Fibroblast of lung (primary cell): ENCODE measurements at regions not wholly inside any gene's neighbourhood (a gene's known extent, or its start where the extent isn't known, plus 50 kb on each side); places are given as distances from the start of the nearest gene placed in this dataset.

Source experiments
- DNase-seq, 2 donors: peaks; one replicate each; pipeline versions ENCODE4 v3.0.0 to v3.0.0-alpha.2; 2010; ENCODE audit warnings: low read depth in 2 of 2
- H2AFZ ChIP-seq: 2 replicates; pipeline ENCODE4 v1.5.1; 2012; ENCODE audit warnings: low read length, control low read depth, inconsistent platforms
- H3K27ac ChIP-seq: 2 replicates; pipeline ENCODE4 v1.5.1; 2011; ENCODE audit warnings: low read length, control low read depth; ENCODE audit not compliant: insufficient read depth
- H3K27me3 ChIP-seq: 2 replicates; pipeline ENCODE4 v1.5.1; 2011; ENCODE audit warnings: mild to moderate bottlenecking, low read length; ENCODE audit not compliant: control insufficient read depth, insufficient read depth
- H3K36me3 ChIP-seq: 2 replicates; pipeline ENCODE4 v1.5.1; 2011; ENCODE audit warnings: low read length; ENCODE audit not compliant: control insufficient read depth, insufficient read depth
- H3K4me1 ChIP-seq: 2 replicates; pipeline ENCODE4 v1.5.1; 2011; ENCODE audit warnings: low read length; ENCODE audit not compliant: control insufficient read depth, insufficient read depth; ENCODE audit errors: extremely low read depth
- H3K4me2 ChIP-seq: 2 replicates; pipeline ENCODE4 v1.5.1; 2011; ENCODE audit warnings: low read length, control low read depth; ENCODE audit not compliant: insufficient read depth; ENCODE audit errors: extremely low read depth
- H3K4me3 ChIP-seq, 4 experiments: fragments of 200-600 bp in 1 of 4; sonication (generic) in 1 of 4; replicated peaks in 1 of 4; 2 replicates each; pipeline ENCODE4 v1.5.1; 2011 to 2016; ENCODE audit warnings: low read length in 4 of 4, low read depth in 3 of 4, mild to moderate bottlenecking in 3 of 4, control low read depth in 2 of 4, inconsistent platforms in 1 of 4, mixed read lengths in 1 of 4; ENCODE audit not compliant: insufficient read depth in 1 of 4; ENCODE audit errors: control extremely low read depth in 1 of 4
- H3K79me2 ChIP-seq: 2 replicates; pipeline ENCODE4 v1.5.1; 2012; ENCODE audit warnings: mild to moderate bottlenecking, low read length, inconsistent platforms; ENCODE audit not compliant: control insufficient read depth, insufficient read depth
- H3K9ac ChIP-seq: 2 replicates; pipeline ENCODE4 v1.5.1; 2011; ENCODE audit warnings: mild to moderate bottlenecking, low read length, control low read depth; ENCODE audit not compliant: insufficient read depth
- H3K9me3 ChIP-seq: 2 replicates; pipeline ENCODE4 v1.5.1; 2012; ENCODE audit warnings: low read depth, low read length; ENCODE audit not compliant: control insufficient read depth, insufficient read depth
- H4K20me1 ChIP-seq: 2 replicates; pipeline ENCODE4 v1.5.1; 2011; ENCODE audit warnings: low read length; ENCODE audit not compliant: control insufficient read depth, insufficient read depth; ENCODE audit errors: extremely low read depth
- EZH2 ChIP-seq: IDR thresholded peaks from 2 replicates; pipeline ENCODE4 v1.5.1; 2012; ENCODE audit warnings: low read length, control low read depth, mild to moderate bottlenecking; ENCODE audit errors: missing control alignments
- TF ChIP-seq, protein P1 (sequence below), 2 donors: IDR thresholded peaks in 1 of 2; conservative IDR thresholded peaks in 1 of 2; 1 replicate in 1 of 2; 2 replicates in 1 of 2; pipeline ENCODE4 v1.5.1; 2011 to 2012; ENCODE audit warnings: low read length in 2 of 2, control low read depth in 1 of 2, inconsistent platforms in 1 of 2, low read depth in 1 of 2, mild to moderate bottlenecking in 1 of 2

DNA sequence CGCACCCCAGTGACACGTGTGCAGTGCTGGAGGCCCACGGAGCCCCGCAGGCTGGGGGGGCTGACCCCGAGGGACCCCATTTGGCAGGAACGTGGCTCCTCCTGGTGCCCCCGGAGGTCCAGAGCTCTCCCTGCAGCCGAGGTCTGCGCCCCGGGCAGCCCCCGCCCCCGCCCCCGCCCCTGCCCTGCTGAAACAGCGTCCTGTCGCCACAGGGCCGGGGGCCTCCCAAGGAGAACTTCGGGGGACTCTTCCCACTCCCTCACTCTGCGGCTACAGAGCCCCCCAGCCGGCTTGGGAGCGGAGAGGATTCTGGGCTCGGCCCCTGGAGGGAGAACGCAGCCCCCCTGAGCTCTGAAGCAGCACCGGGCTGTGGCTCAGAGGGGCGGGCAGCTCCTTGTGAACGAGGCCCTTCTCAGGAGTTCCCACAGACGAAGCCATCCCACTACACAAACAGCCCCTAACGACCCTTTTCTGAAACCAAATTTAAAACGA lies 115.2 kb downstream of the DLL1 start:
- H3K4me1 ChIP-seq, result no peaks in the 10 kb centered on the region
- H4K20me1 ChIP-seq, result no peaks in the 10 kb centered on the region
- H2AFZ ChIP-seq, result no peak overlapping the region
- no peak overlapping the region for H3K4me2 ChIP-seq
- no peaks in the 10 kb centered on the region for H3K79me2 ChIP-seq
- no peak for DNase-seq
- no peak overlapping the region for H3K27ac ChIP-seq
- no peak for TF ChIP-seq EZH2
- H3K27me3 ChIP-seq, result no peaks in the 10 kb centered on the region
- no peaks in the 10 kb centered on the region for H3K9me3 ChIP-seq
- no peak overlapping the region for H3K4me3 ChIP-seq
- no peak overlapping the region for H3K9ac ChIP-seq
- no peaks in the 10 kb centered on the region for H3K36me3 ChIP-seq

DNA sequence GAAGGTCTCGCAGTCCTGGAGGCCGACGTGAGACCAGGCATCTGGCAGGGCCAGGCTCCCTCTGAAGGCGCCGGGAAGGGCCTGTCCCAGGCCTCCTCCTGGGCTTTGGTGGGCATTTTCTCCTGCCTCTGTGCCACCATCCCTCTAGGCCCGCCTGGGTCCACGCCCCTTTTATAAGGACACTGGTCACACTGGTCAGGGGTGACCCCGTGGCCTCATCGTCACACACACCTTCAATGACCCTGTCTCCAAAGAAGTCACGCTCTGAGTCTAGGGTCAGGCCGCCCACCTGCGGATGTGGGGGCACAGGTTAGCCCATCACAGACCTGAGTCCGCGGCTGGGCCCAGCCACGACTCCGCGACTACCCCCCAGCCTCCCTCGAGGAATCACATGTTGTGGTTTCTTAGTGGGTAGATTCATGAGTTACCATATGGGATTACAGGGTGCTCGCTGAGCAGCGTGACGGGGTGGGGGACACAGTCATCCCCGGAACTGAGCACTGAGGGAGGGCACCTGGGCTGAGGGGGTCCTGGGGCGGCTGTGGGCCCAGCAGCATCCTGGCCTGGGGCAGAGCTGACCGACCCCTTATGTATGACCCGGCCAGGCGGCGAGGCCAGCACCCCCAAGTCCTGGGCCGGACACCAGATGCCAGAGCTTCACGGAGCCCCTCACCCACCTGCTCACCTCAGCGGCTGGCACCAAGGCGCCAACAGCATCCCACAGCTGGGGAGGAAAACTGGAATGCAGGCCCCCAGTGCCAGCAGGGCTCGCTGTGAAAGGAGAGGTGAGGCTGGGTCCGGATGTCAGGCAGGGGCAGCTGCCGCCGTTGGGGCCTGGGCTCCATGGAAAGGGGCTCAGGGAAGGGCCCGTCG lies 115.9 kb downstream of the DLL1 start:
- no peaks in the 10 kb centered on the region for H3K9me3 ChIP-seq
- no peaks in the 10 kb centered on the region for H4K20me1 ChIP-seq
- no peak for TF ChIP-seq EZH2
- TF ChIP-seq, protein P1, sequence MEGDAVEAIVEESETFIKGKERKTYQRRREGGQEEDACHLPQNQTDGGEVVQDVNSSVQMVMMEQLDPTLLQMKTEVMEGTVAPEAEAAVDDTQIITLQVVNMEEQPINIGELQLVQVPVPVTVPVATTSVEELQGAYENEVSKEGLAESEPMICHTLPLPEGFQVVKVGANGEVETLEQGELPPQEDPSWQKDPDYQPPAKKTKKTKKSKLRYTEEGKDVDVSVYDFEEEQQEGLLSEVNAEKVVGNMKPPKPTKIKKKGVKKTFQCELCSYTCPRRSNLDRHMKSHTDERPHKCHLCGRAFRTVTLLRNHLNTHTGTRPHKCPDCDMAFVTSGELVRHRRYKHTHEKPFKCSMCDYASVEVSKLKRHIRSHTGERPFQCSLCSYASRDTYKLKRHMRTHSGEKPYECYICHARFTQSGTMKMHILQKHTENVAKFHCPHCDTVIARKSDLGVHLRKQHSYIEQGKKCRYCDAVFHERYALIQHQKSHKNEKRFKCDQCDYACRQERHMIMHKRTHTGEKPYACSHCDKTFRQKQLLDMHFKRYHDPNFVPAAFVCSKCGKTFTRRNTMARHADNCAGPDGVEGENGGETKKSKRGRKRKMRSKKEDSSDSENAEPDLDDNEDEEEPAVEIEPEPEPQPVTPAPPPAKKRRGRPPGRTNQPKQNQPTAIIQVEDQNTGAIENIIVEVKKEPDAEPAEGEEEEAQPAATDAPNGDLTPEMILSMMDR (conservative IDR thresholded peaks at IDR 0.05 in 1 of 2, IDR thresholded peaks at IDR 0.05 in 1 of 2; ENCODE audit: low read depth in 1 of 2, low read length in 2 of 2), result no peak
- no peak overlapping the region for H2AFZ ChIP-seq
- H3K4me3 ChIP-seq, result no peak overlapping the region
- H3K9ac ChIP-seq, result no peak overlapping the region
- H3K27ac ChIP-seq, result no peak overlapping the region
- no peaks in the 10 kb centered on the region for H3K4me1 ChIP-seq
- H3K4me2 ChIP-seq, result no peak overlapping the region
- no peak for DNase-seq
- H3K27me3 ChIP-seq, result no peaks in the 10 kb centered on the region
- no peaks in the 10 kb centered on the region for H3K79me2 ChIP-seq
- no peaks in the 10 kb centered on the region for H3K36me3 ChIP-seq

DNA sequence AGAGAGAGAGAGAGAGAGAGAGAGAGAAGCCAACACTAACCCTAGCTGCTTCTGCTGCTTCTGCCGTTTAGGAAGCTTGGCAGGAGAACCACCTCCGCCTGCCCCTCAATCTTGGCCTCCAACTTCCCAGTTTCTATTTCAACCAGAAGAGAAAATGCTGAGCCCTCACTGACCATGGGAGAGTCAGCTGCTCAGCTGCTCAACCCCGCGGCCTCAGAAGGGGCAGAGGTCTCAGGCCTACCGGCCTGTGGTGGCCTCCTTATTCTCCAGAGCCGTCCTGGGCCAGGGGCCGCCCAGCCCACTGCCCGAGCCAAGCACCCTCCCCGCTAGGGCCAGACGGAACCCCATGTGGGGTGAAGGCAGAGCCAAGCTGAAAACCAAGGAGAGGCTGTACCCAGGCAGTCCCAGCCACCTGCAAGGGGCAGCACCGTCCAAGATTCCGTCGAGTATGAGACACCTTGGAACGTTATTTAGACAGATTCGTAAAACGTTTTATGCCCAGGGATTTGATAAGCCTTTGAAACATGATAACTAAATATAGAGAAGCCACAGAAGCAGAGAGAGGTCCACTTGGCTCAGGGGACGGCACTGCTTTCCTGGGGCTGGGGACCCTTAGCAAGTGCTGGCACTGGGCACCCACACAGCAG lies 116.6 kb downstream of the DLL1 start:
- H3K36me3 ChIP-seq, result no peaks in the 10 kb centered on the region
- no peaks in the 10 kb centered on the region for H3K79me2 ChIP-seq
- H3K9me3 ChIP-seq, result no peaks in the 10 kb centered on the region
- H3K4me2 ChIP-seq, result no peak overlapping the region
- no peak for TF ChIP-seq EZH2
- TF ChIP-seq, protein P1 (conservative IDR thresholded peaks at IDR 0.05 in 1 of 2, IDR thresholded peaks at IDR 0.05 in 1 of 2; ENCODE audit: low read depth in 1 of 2, low read length in 2 of 2), result no peak
- no peaks in the 10 kb centered on the region for H3K4me1 ChIP-seq
- no peak overlapping the region for H3K9ac ChIP-seq
- no peak overlapping the region for H3K27ac ChIP-seq
- no peak overlapping the region for H3K4me3 ChIP-seq
- no peak overlapping the region for H2AFZ ChIP-seq
- DNase-seq, result no peak
- H4K20me1 ChIP-seq, result no peaks in the 10 kb centered on the region
- no peaks in the 10 kb centered on the region for H3K27me3 ChIP-seq
